Gastrocnemius medialis (tissue), 4 donors: ENCODE measurements at regions not wholly inside any gene's neighbourhood (a gene's known extent, or its start where the extent isn't known, plus 50 kb on each side); places are given as distances from the start of the nearest gene placed in this dataset.

Experiments used
- ATAC-seq, 2 donors: fragments of 150-250 bp; one replicate each; pipeline ENCODE4 v1.9.1; 2016
- DNase-seq, 2 donors: peaks; one replicate each; pipeline ENCODE4 v3.0.0-alpha.2; 2019
- H3K27ac ChIP-seq, 4 donors: fragments of 200-600 bp; sonication (generic); 1 replicate in 1 of 4; 2 replicates in 3 of 4; pipeline ENCODE4 v1.5.1; 2016 to 2018; ENCODE audit warnings: mild to moderate bottlenecking in 2 of 4, moderate library complexity in 1 of 4
- H3K27me3 ChIP-seq, 3 donors: fragments of 200-600 bp; sonication (generic) in 2 of 3; 1 replicate in 1 of 3; 2 replicates in 2 of 3; pipeline versions ENCODE4 v1.5.1 to v1.6.0; 2016 to 2019; ENCODE audit warnings: mild to moderate bottlenecking in 1 of 3, moderate library complexity in 1 of 3
- H3K36me3 ChIP-seq, 2 donors: fragments of 200-600 bp; sonication (generic) in 1 of 2; one replicate each; pipeline ENCODE4 v1.5.1; 2017 to 2018
- H3K4me1 ChIP-seq, 2 donors: fragments of 200-600 bp; sonication (generic) in 1 of 2; one replicate each; pipeline ENCODE4 v1.5.1; 2016 to 2017; ENCODE audit warnings: mild to moderate bottlenecking in 2 of 2
- H3K4me3 ChIP-seq, 4 donors: fragments of 200-600 bp; sonication (generic) in 3 of 4; 1 replicate in 1 of 4; 2 replicates in 3 of 4; pipeline ENCODE4 v1.5.1; 2016 to 2019; ENCODE audit warnings: mild to moderate bottlenecking in 2 of 4
- H3K9me3 ChIP-seq, 3 donors: fragments of 200-600 bp; sonication (generic) in 2 of 3; 1 replicate in 1 of 3; 2 replicates in 2 of 3; pipeline ENCODE4 v1.5.1; 2016 to 2019
- POLR2A ChIP-seq, 2 donors: fragments of 450-650 bp; IDR thresholded peaks; one replicate each; pipeline ENCODE4 v1.6.1; 2017; ENCODE audit warnings: antibody characterized with exemption in 2 of 2, mild to moderate bottlenecking in 2 of 2, moderate library complexity in 2 of 2
- in situ Hi-C, 4 donors: fragments of 200-750 bp; cut with MboI; loops; one replicate each; pipeline versions ENCODE4 v1.15.0 to v1.8.0; 2017; ENCODE audit warnings: low sequenced_read_pairs in 4 of 4
- intact Hi-C: fragments of 100-400 bp; cut with DNase I; formaldehyde crosslinking; loops from one replicate; pipeline ENCODE4 v1.15.1; 2023; ENCODE audit warnings: low total_unique reads
- TF ChIP-seq, protein P1 (sequence below), 5 experiments: fragments of 450-650 bp in 3 of 5; fragments of 200-600 bp in 2 of 5; sonication (generic) in 2 of 5; IDR thresholded peaks in 4 of 5; conservative IDR thresholded peaks in 1 of 5; 1 replicate in 4 of 5; 2 replicates in 1 of 5; pipeline ENCODE4 v1.5.1; 2016 to 2019; ENCODE audit warnings: antibody characterized with exemption in 5 of 5, mild to moderate bottlenecking in 3 of 5, moderate library complexity in 3 of 5

GRCh38 chr5:28328681-28329080 lies 1290.3 kb upstream of the CDH9 start:
- in situ Hi-C loops = no loop called here
- TF ChIP-seq, protein P1, sequence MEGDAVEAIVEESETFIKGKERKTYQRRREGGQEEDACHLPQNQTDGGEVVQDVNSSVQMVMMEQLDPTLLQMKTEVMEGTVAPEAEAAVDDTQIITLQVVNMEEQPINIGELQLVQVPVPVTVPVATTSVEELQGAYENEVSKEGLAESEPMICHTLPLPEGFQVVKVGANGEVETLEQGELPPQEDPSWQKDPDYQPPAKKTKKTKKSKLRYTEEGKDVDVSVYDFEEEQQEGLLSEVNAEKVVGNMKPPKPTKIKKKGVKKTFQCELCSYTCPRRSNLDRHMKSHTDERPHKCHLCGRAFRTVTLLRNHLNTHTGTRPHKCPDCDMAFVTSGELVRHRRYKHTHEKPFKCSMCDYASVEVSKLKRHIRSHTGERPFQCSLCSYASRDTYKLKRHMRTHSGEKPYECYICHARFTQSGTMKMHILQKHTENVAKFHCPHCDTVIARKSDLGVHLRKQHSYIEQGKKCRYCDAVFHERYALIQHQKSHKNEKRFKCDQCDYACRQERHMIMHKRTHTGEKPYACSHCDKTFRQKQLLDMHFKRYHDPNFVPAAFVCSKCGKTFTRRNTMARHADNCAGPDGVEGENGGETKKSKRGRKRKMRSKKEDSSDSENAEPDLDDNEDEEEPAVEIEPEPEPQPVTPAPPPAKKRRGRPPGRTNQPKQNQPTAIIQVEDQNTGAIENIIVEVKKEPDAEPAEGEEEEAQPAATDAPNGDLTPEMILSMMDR (IDR thresholded peaks at IDR 0.05 in 4 of 5, conservative IDR thresholded peaks at IDR 0.05 in 1 of 5) = no peak

DNA sequence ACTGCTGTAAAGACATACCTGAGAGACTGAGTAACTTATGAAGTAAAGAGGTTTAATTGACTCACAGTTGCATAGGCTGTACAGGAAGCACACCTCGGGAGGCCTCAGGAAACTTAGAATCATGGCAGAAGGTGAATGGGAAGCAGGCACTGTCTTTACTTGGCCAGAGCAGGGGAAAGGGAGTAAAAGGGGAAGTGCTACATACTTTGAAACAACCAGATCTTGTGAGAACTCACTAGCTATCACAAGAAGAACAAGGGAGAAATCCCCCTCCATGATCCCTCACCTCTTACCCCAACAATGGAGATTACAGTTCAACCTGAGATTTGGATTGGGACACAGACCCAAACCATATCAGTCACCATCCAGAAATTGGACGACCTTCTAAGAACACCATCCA lies 1285.8 kb upstream of the CDH9 start:
- ATAC-seq = no peak
- intact Hi-C loops = no loop called here

More at GRCh38 chr5:28328681-28329080, 1290.3 kb upstream of the CDH9 start:
- ATAC-seq (no peak), DNase-seq (no peak)
- intact Hi-C loops = no loop called here
- no peaks in the 10 kb centered on the region for H3K36me3 ChIP-seq
- H3K27ac ChIP-seq = no peak overlapping the region
- H3K9me3 ChIP-seq = no peaks in the 10 kb centered on the region
- H3K4me3 ChIP-seq = no peak overlapping the region
- H3K27me3 ChIP-seq = no peaks in the 10 kb centered on the region
- H3K4me1 ChIP-seq = no peaks in the 10 kb centered on the region

GRCh38 chr5:28313953-28314352 lies 1275.6 kb upstream of the CDH9 start:
- Histone ChIP-seq H3K4me1 (no peaks in the 10 kb centered on the region), H3K27me3 (no peaks in the 10 kb centered on the region), H3K27ac (no peak overlapping the region), H3K4me3 (no peak overlapping the region), H3K36me3 (no peaks in the 10 kb centered on the region), H3K9me3 (no peaks in the 10 kb centered on the region)
- in situ Hi-C loops = no loop called here
- TF ChIP-seq, protein P1 (IDR thresholded peaks at IDR 0.05 in 4 of 5, conservative IDR thresholded peaks at IDR 0.05 in 1 of 5) = no peak
- TF ChIP-seq POLR2A (IDR thresholded peaks at IDR 0.05) = no peak
- ATAC-seq (no peak), DNase-seq (no peak)
- intact Hi-C loops = no loop called here

More for the DNA sequence above, 1285.8 kb upstream of the CDH9 start:
- DNase-seq = no peak
- in situ Hi-C loops = no loop called here
- no peaks in the 10 kb centered on the region for H3K36me3 ChIP-seq
- no peaks in the 10 kb centered on the region for H3K27me3 ChIP-seq
- no peak overlapping the region for H3K4me3 ChIP-seq
- H3K4me1 ChIP-seq = no peaks in the 10 kb centered on the region
- no peaks in the 10 kb centered on the region for H3K9me3 ChIP-seq
- TF ChIP-seq POLR2A (IDR thresholded peaks at IDR 0.05) = no peak
- TF ChIP-seq, protein P1 (IDR thresholded peaks at IDR 0.05 in 4 of 5, conservative IDR thresholded peaks at IDR 0.05 in 1 of 5) = no peak
- no peak overlapping the region for H3K27ac ChIP-seq

- in situ Hi-C loops = no loop called here
- H3K36me3 ChIP-seq = no peaks in the 10 kb centered on the region
- H3K27ac ChIP-seq = no peak overlapping the region
- H3K27me3 ChIP-seq = no peaks in the 10 kb centered on the region
- no peak overlapping the region for H3K4me3 ChIP-seq
- no peak for TF ChIP-seq POLR2A (IDR thresholded peaks at IDR 0.05)
- TF ChIP-seq, protein P1 (IDR thresholded peaks at IDR 0.05 in 4 of 5, conservative IDR thresholded peaks at IDR 0.05 in 1 of 5) = no peak
- DNase-seq (no peak), ATAC-seq (no peak)
- no peaks in the 10 kb centered on the region for H3K4me1 ChIP-seq
- no peaks in the 10 kb centered on the region for H3K9me3 ChIP-seq
- intact Hi-C loops = no loop called here
These were observed 1275.0 kb upstream of the CDH9 start for GRCh38 chr5:28313321-28313951.

- no peak for DNase-seq
- in situ Hi-C loops = no loop called here
These were observed 1272.3 kb upstream of the CDH9 start for GRCh38 chr5:28310696-28311095.

More at GRCh38 chr5:28310696-28311095, 1272.3 kb upstream of the CDH9 start:
- Histone ChIP-seq H3K27ac (no peak overlapping the region), H3K36me3 (no peaks in the 10 kb centered on the region), H3K4me1 (no peaks in the 10 kb centered on the region), H3K27me3 (no peaks in the 10 kb centered on the region), H3K9me3 (no peaks in the 10 kb centered on the region), H3K4me3 (no peak overlapping the region)
- ATAC-seq = no peak
- TF ChIP-seq, protein P1 (IDR thresholded peaks at IDR 0.05 in 4 of 5, conservative IDR thresholded peaks at IDR 0.05 in 1 of 5) = no peak
- TF ChIP-seq POLR2A (IDR thresholded peaks at IDR 0.05) = no peak
- intact Hi-C loops = no loop called here
